ENCODE measurements at regions not wholly inside any gene's neighbourhood (a gene's known extent, or its start where the extent isn't known, plus 50 kb on each side); places are given as distances from the start of the nearest gene placed in this dataset.

DNA sequence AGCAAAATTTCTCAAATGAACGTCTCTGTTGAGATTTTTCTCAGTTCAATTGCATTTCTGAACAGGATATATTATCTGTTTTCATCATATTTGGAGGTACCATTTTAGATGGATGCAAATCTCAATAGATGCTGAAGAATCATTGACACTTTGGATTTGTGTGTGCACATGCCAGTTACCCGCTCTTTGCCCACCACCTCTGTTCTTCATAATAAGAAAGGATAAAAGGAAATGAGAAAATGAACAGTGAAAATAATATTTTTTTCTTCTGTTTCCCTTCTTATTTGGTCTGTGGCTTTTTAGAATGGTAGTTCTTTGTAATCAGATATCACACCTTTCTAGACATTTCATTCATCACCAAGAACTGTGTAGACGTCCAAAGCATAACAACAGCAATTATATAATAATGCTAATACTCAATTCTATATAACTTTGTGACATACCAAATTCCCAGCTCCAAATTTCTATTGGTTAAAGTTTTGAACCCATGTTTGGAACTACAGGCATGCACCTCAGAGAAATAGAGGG is 256.7 kb upstream of the SATB1 start:
- ChIA-PET CTCF (no interaction called here), POLR2A (no interaction called here)
- TF ChIP-seq, protein P1, sequence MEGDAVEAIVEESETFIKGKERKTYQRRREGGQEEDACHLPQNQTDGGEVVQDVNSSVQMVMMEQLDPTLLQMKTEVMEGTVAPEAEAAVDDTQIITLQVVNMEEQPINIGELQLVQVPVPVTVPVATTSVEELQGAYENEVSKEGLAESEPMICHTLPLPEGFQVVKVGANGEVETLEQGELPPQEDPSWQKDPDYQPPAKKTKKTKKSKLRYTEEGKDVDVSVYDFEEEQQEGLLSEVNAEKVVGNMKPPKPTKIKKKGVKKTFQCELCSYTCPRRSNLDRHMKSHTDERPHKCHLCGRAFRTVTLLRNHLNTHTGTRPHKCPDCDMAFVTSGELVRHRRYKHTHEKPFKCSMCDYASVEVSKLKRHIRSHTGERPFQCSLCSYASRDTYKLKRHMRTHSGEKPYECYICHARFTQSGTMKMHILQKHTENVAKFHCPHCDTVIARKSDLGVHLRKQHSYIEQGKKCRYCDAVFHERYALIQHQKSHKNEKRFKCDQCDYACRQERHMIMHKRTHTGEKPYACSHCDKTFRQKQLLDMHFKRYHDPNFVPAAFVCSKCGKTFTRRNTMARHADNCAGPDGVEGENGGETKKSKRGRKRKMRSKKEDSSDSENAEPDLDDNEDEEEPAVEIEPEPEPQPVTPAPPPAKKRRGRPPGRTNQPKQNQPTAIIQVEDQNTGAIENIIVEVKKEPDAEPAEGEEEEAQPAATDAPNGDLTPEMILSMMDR (IDR thresholded peaks at IDR 0.05; ENCODE audit: low read depth, low read length) = no peak
- Histone ChIP-seq H3K4me3 (ENCODE audit: low read depth, low read length) (no peak overlapping the region), H3K27ac (ENCODE audit: low read depth, low read length) (no peak overlapping the region), H3K9me3 (ENCODE audit: control insufficient read depth, insufficient read depth, low read length) (peaks cover 10% of the 10 kb centered on the region; the same call in 1 of the 2 replicates), H3K27me3 (ENCODE audit: control insufficient read depth, insufficient read depth, low read length) (no peaks in the 10 kb centered on the region)
- DNase-seq (ENCODE audit: low read depth, low spot score) = no peak

DNA sequence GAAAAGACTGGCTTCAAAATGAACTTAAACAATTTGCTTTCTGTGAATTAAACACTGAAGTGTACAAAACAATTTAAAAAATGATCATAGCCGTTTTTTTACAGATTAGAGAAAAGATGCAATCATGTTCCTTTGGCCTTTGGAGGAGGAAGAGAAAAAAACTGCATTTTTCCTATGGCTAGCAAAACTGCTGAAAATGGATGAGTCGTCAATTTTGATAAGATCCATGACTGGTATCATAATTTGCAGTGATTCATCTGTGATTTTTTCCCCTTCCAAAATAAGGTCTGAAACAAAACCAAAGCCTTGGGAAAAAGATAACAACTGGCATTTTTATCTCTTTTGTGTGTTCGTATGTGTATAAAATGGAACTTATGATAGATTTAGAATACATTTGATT is 255.6 kb upstream of the SATB1 start:
- DNase-seq (ENCODE audit: low read depth, low spot score) = no peak
- Histone ChIP-seq H3K27ac (ENCODE audit: low read depth, low read length) (no peak overlapping the region), H3K27me3 (ENCODE audit: control insufficient read depth, insufficient read depth, low read length) (no peaks in the 10 kb centered on the region), H3K9me3 (ENCODE audit: control insufficient read depth, insufficient read depth, low read length) (peaks cover 10% of the 10 kb centered on the region; the same call in 1 of the 2 replicates), H3K4me3 (ENCODE audit: low read depth, low read length) (no peak overlapping the region)
- TF ChIP-seq, protein P1 (IDR thresholded peaks at IDR 0.05; ENCODE audit: low read depth, low read length) = no peak
- CTCF ChIA-PET = no interaction called here
- POLR2A ChIA-PET = no interaction called here

DNA sequence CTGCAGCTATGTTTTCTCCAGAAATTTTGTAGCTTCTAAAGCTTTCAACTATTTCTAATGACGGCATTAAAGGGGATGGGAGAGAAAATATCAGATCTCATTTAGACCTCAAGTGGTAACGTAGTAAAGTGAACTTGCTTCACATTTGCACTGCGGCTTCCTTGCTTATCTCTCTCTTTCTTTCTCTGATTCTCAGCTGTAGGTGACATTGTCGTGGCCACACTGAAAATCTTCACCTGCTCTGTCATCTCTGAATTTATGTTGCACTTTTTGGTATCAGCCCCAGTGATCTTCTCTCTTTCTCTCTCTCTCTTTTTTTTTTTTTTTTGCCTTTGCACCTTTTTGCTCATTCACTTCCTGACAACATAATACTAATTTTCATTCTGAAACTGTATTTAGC is 254.1 kb upstream of the SATB1 start:
- TF ChIP-seq, protein P1 (IDR thresholded peaks at IDR 0.05; ENCODE audit: low read depth, low read length) = no peak
- Histone ChIP-seq H3K4me3 (ENCODE audit: low read depth, low read length) (no peak overlapping the region), H3K9me3 (ENCODE audit: control insufficient read depth, insufficient read depth, low read length) (peaks cover 5% of the 10 kb centered on the region; the same call in 1 of the 2 replicates), H3K27me3 (ENCODE audit: control insufficient read depth, insufficient read depth, low read length) (no peaks in the 10 kb centered on the region), H3K27ac (ENCODE audit: low read depth, low read length) (no peak overlapping the region)
- DNase-seq (ENCODE audit: low read depth, low spot score) = no peak
- POLR2A ChIA-PET = no interaction called here
- CTCF ChIA-PET = no interaction called here

DNA sequence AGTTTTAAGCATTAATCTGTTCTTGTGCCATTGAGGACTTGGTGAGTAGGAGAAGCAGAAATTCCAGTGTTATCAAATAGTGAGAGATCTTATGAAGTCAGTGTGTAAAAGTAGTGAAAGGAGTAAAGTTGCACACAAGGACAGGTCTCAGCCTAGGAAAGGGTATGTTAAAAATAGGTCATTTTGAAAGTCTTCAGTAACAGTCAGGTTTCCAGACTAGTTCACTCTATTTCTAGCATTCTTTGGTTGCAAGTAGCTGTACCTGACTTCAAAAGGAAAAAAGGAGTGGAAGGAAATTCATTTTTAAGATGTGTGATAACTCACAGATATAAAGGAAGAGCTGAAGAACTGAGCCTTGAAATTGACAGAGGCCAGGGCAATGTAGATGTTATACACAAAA is 250.1 kb upstream of the SATB1 start:
- Histone ChIP-seq H3K27ac (ENCODE audit: low read depth, low read length) (no peak overlapping the region), H3K9me3 (ENCODE audit: control insufficient read depth, insufficient read depth, low read length) (no peaks in the 10 kb centered on the region), H3K4me3 (ENCODE audit: low read depth, low read length) (no peak overlapping the region), H3K27me3 (ENCODE audit: control insufficient read depth, insufficient read depth, low read length) (no peaks in the 10 kb centered on the region)
- ChIA-PET CTCF (no interaction called here), POLR2A (no interaction called here)
- TF ChIP-seq, protein P1 (IDR thresholded peaks at IDR 0.05; ENCODE audit: low read depth, low read length) = no peak
- no peak for DNase-seq (ENCODE audit: low read depth, low spot score)

DNA sequence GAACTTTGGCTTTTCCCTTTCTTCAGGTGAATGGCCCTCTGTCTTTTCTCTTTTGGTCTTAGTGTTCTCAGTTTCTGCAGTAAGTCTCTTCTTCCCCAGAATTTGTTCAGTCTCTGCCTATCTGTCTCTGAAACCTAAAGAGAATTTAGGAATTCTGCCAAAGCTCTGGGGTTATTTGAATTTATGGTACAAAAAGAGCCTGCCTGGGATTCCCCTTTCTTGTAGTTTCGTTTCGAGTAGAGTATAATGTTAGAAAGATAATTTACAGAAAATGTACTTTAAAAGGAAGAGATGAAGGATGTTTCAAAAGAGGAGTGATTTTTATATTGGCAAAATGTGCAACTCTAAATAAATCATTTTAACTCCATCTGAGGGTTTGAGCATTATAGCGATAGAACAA is 247.4 kb upstream of the SATB1 start:
- TF ChIP-seq, protein P1 (IDR thresholded peaks at IDR 0.05; ENCODE audit: low read depth, low read length) = no peak
- H3K27ac ChIP-seq (ENCODE audit: low read depth, low read length) = no peak overlapping the region
- CTCF ChIA-PET = no interaction called here
- no peaks in the 10 kb centered on the region for H3K27me3 ChIP-seq (ENCODE audit: control insufficient read depth, insufficient read depth, low read length)
- no peaks in the 10 kb centered on the region for H3K9me3 ChIP-seq (ENCODE audit: control insufficient read depth, insufficient read depth, low read length)
- POLR2A ChIA-PET = no interaction called here
- DNase-seq (ENCODE audit: low read depth, low spot score) = no peak
- no peak overlapping the region for H3K4me3 ChIP-seq (ENCODE audit: low read depth, low read length)

All from AG04450 (cell line).